NT2/D1 (cell line): ENCODE measurements at regions not wholly inside any gene's neighbourhood (a gene's known extent, or its start where the extent isn't known, plus 50 kb on each side); places are given as distances from the start of the nearest gene placed in this dataset.
"Not testable (repeated sequence)": the region's sequence is repeated elsewhere in the genome, so short reads cannot be mapped to it uniquely, and the experiment has no call there.

Experiments used
- DNase-seq: peaks from one replicate; pipeline ENCODE4 v3.0.0-alpha.2; 2011; ENCODE audit warnings: low read depth, low spot score
- H3K27me3 ChIP-seq: 2 replicates; pipeline ENCODE4 v1.6.0; 2011; ENCODE audit warnings: mild to moderate bottlenecking; ENCODE audit not compliant: insufficient read length, insufficient read depth
- H3K36me3 ChIP-seq: 2 replicates; pipeline ENCODE4 v1.6.1; 2011; ENCODE audit warnings: mild to moderate bottlenecking, low read length, mixed read lengths; ENCODE audit not compliant: insufficient read depth, insufficient read length
- H3K4me1 ChIP-seq: 2 replicates; pipeline ENCODE4 v1.5.1; 2011; ENCODE audit not compliant: insufficient read depth, insufficient read length
- H3K4me3 ChIP-seq: 2 replicates; pipeline ENCODE4 v1.5.1; 2011; ENCODE audit warnings: low read depth; ENCODE audit not compliant: insufficient read length
- H3K9ac ChIP-seq: 2 replicates; pipeline ENCODE4 v1.6.0; 2011; ENCODE audit warnings: low read depth; ENCODE audit not compliant: insufficient read length
- H3K9me3 ChIP-seq: 2 replicates; pipeline ENCODE4 v1.5.1; 2011; ENCODE audit warnings: mild to moderate bottlenecking, low read length; ENCODE audit not compliant: insufficient read depth
- SUZ12 ChIP-seq: IDR thresholded peaks from 2 replicates; pipeline ENCODE4 v1.6.1; 2011; ENCODE audit not compliant: insufficient read length, insufficient read depth; ENCODE audit errors: extremely low read depth
- YY1 ChIP-seq: IDR thresholded peaks from 2 replicates; pipeline ENCODE4 v1.6.1; 2011; ENCODE audit not compliant: insufficient read length, insufficient read depth
- ZNF274 ChIP-seq: IDR thresholded peaks from 2 replicates; pipeline ENCODE4 v1.6.1; 2011; ENCODE audit warnings: mild to moderate bottlenecking, low read depth, low read length

DNA sequence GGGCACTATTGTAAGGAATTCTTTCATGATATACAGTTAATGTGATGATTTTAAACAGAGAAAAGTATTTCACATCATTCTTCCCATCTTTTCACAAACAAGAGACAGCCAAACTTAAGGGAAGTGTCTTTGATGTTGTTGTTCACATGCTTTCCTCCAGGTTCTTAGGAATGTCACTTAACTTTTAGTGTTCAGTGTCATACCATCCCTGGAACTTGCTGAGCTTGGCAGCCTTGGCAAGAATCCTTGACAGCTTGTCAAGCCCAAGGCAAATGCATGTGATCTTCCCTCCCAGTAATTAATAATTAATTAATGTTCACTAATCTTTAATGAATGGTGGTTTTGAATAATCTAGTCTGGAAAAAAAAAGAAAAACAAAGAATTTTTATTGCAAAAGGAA lies 727.9 kb upstream of the PRR20A start:
- TF ChIP-seq SUZ12 (no peak), ZNF274 (no peak), YY1 (no peak)
- Histone ChIP-seq H3K4me1 (no peaks in the 10 kb centered on the region), H3K27me3 (no peaks in the 10 kb centered on the region), H3K4me3 (no peak overlapping the region), H3K9me3 (no peaks in the 10 kb centered on the region), H3K9ac (no peak overlapping the region), H3K36me3 (no peaks in the 10 kb centered on the region)
- no peak for DNase-seq

GRCh38 chr13:56424246-56424645 lies 716.5 kb upstream of the PRR20A start:
- no peak for DNase-seq
- no peaks in the 10 kb centered on the region for H3K27me3 ChIP-seq

DNA sequence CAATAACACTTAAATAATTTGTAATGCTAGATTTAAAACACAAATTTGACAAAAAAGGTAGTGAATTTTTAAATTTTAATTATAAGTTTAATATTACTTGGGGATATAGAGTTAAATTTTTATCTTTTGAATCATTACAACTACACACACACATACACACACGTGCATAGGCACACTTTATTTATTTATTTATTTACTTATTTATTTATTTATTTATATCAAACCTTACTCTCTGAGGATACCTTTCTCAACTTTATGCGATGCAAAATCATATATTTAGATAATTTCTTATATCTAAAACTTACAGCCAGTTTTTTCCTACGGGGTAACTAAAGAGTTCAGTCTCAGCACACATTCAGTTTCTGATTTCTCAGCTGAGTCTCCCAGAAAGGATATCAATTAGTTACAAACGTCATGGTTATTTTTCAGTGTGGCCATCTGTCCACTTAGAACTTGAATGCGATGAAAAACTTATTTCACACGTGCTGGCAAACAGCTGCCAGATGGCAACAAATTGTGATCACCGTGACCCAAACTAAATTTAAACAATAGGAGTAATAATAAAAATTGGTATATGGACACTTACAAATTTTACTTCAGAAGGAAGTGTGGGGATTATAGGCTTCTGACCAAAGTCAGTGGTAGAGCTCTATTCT lies 683.1 kb upstream of the PRR20A start:
- Histone ChIP-seq H3K9me3 (no peaks in the 10 kb centered on the region), H3K9ac (no peak overlapping the region), H3K36me3 (no peaks in the 10 kb centered on the region), H3K4me1 (no peaks in the 10 kb centered on the region), H3K27me3 (no peaks in the 10 kb centered on the region), H3K4me3 (no peak overlapping the region)
- no peak for TF ChIP-seq YY1
- TF ChIP-seq ZNF274, result no peak
- TF ChIP-seq SUZ12, result no peak
- DNase-seq, result no peak

More at GRCh38 chr13:56424246-56424645, 716.5 kb upstream of the PRR20A start:
- Histone ChIP-seq H3K4me1 (no peaks in the 10 kb centered on the region), H3K9ac (no peak overlapping the region), H3K9me3 (no peaks in the 10 kb centered on the region), H3K4me3 (no peak overlapping the region), H3K36me3 (no peaks in the 10 kb centered on the region)
- TF ChIP-seq ZNF274, result no peak
- no peak for TF ChIP-seq YY1
- no peak for TF ChIP-seq SUZ12

DNA sequence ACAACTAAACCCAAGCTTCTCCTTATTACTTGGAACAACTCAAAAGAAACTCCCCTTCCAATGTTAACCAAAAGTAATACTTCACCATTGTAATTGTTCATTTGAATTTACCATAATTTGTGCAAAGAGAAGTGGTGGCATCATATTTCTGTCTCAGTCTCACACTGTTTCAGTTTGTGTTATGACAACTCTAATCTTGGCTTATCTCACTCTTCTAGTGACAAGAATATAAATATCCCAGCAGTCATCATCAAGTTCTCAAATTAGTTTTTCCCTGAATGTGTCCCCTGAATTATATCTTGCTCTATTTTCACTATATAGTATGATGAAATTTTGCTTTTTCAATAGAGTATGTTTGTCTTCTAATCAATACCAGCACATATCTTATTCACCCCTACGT lies 681.4 kb upstream of the PRR20A start:
- no peak for DNase-seq
- H3K27me3 ChIP-seq, result no peaks in the 10 kb centered on the region
- H3K4me1 ChIP-seq, result no peaks in the 10 kb centered on the region
- no peaks in the 10 kb centered on the region for H3K36me3 ChIP-seq
- no peaks in the 10 kb centered on the region for H3K9me3 ChIP-seq
- H3K4me3 ChIP-seq, result no peak overlapping the region
- H3K9ac ChIP-seq, result no peak overlapping the region
- TF ChIP-seq YY1 (no peak), SUZ12 (no peak), ZNF274 (no peak)

DNA sequence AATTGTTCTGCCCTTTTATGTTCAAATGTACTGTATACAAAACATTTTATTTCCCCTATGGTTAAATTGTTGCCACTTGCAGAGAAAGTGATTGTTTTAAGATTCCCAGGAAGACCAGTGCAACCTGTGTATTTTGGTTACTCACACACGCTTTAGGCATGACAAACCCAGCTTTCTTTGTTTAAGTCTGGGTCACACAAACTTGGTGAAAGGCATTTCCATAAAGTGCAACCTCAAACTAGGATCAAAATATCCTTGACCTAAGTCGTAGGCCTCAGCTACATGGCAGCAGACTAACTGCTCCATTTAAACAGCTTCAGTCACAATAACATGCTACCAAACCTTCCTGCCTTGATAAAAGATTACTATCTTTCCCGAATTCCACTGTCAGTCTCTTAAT lies 639.0 kb upstream of the PRR20A start:
- H3K36me3 ChIP-seq, result no peaks in the 10 kb centered on the region
- no peaks in the 10 kb centered on the region for H3K9me3 ChIP-seq
- no peak overlapping the region for H3K9ac ChIP-seq
- DNase-seq, result no peak
- H3K4me1 ChIP-seq, result no peaks in the 10 kb centered on the region
- TF ChIP-seq YY1 (no peak), SUZ12 (no peak), ZNF274 (no peak)
- H3K4me3 ChIP-seq, result no peak overlapping the region
- no peaks in the 10 kb centered on the region for H3K27me3 ChIP-seq

DNA sequence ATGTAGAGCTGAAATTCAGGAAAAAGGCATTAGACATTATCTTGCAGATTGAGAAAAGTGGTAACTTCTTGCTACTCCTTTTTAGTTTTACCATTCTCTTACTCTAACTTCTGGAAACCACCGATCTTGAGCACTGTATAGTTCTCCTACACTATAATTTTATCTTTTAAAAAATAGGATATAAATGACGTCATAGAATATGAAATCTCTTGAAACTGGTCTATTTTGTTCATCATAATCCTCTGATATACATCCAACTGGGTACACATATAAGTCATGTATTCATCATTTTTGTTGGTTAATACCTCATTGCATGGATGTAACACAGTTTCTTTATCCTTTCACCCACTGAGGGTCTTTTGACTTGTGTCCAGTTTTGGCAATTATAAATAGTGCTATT lies 629.9 kb upstream of the PRR20A start:
- TF ChIP-seq SUZ12 (no peak), ZNF274 (no peak), YY1 (no peak)
- no peaks in the 10 kb centered on the region for H3K36me3 ChIP-seq
- no peak for DNase-seq
- no peak overlapping the region for H3K9ac ChIP-seq
- H3K4me1 ChIP-seq, result no peaks in the 10 kb centered on the region
- H3K4me3 ChIP-seq, result no peak overlapping the region
- H3K9me3 ChIP-seq, result no peaks in the 10 kb centered on the region
- H3K27me3 ChIP-seq, result no peaks in the 10 kb centered on the region

DNA sequence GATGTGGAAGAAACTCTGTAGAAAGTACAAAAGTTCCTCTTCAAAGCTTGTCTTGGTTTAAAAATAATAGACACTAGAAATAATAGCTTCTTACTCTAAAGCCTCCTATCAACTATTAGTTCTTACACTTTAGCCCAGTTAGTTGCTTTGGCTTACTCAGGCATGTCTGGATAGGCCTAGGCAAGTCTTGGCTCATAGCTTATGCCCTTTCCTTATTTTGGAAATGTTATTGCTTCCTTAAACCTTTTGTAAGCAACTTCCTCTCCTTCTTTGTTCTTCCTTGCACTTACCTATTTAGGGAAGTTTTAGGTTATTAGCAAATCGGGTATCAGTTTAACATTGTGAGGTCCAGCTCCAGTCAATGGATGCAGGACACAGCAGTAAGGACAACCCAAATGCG lies 628.4 kb upstream of the PRR20A start:
- DNase-seq, H3K9ac ChIP-seq, H3K9me3 ChIP-seq, H3K4me1 ChIP-seq, H3K4me3 ChIP-seq, H3K36me3 ChIP-seq, H3K27me3 ChIP-seq: not testable (repeated sequence)

GRCh38 chr13:56515441-56515840 lies 625.3 kb upstream of the PRR20A start:
- Histone ChIP-seq H3K9ac (no peak overlapping the region), H3K9me3 (no peaks in the 10 kb centered on the region), H3K4me3 (no peak overlapping the region), H3K4me1 (no peaks in the 10 kb centered on the region), H3K36me3 (no peaks in the 10 kb centered on the region), H3K27me3 (no peaks in the 10 kb centered on the region)
- no peak for DNase-seq
- TF ChIP-seq YY1 (no peak), SUZ12 (no peak), ZNF274 (no peak)
